ENCODE measurements at regions not wholly inside any gene's neighbourhood (a gene's known extent, or its start where the extent isn't known, plus 50 kb on each side); places are given as distances from the start of the nearest gene placed in this dataset.

- ChIA-PET CTCF (no interaction called here), POLR2A (no interaction called here)
- Mint-ChIP-seq H3K27me3 (ENCODE audit: insufficient read depth, unreplicated experiment) (no peaks in the 10 kb centered on the region), H3K9me3 (ENCODE audit: unreplicated experiment) (no peaks in the 10 kb centered on the region), H3K4me3 (ENCODE audit: unreplicated experiment) (no peak overlapping the region), H3K27ac (ENCODE audit: unreplicated experiment) (no peak overlapping the region), H3K36me3 (ENCODE audit: insufficient read depth, unreplicated experiment) (no peaks in the 10 kb centered on the region), H3K4me1 (ENCODE audit: low read depth, unreplicated experiment) (no peaks in the 10 kb centered on the region)
- Histone ChIP-seq H3K9me3 (no peaks in the 10 kb centered on the region), H3K27me3 (replicated peaks; ENCODE audit: control insufficient read depth, insufficient read depth, low read length) (no peaks in the 10 kb centered on the region), H3K4me1 (no peaks in the 10 kb centered on the region), H3K36me3 (ENCODE audit: control insufficient read depth, insufficient read depth, low read length) (no peaks in the 10 kb centered on the region), H3K4me3 (ENCODE audit: low read depth, low read length) (no peak overlapping the region)
- TF ChIP-seq CTCF (IDR thresholded peaks at IDR 0.05; ENCODE audit: insufficient read depth in 1 of 2, low read depth in 1 of 2, low read length in 1 of 2, severe bottlenecking in 1 of 2, unreplicated experiment in 1 of 2) = no peak
- BruUV-seq (replicated peaks) = no TSS peak
- no peak for DNase-seq
- intact Hi-C loops (cut with micrococcal nuclease; ENCODE audit: unreplicated experiment) = no loop called here
Observed at GRCh38 chr2:4828682-4829374, 863.4 kb upstream of the SOX11 start.

- POLR2A ChIA-PET = no interaction called here
- Mint-ChIP-seq H3K27ac (ENCODE audit: unreplicated experiment) (no peak overlapping the region), H3K4me1 (ENCODE audit: low read depth, unreplicated experiment) (no peaks in the 10 kb centered on the region), H3K4me3 (ENCODE audit: unreplicated experiment) (no peak overlapping the region), H3K36me3 (ENCODE audit: insufficient read depth, unreplicated experiment) (no peaks in the 10 kb centered on the region), H3K9me3 (ENCODE audit: unreplicated experiment) (no peaks in the 10 kb centered on the region), H3K27me3 (ENCODE audit: insufficient read depth, unreplicated experiment) (no peaks in the 10 kb centered on the region)
- no peak for TF ChIP-seq CTCF (IDR thresholded peaks at IDR 0.05; ENCODE audit: insufficient read depth in 1 of 2, low read depth in 1 of 2, low read length in 1 of 2, severe bottlenecking in 1 of 2, unreplicated experiment in 1 of 2)
- Histone ChIP-seq H3K27me3 (replicated peaks; ENCODE audit: control insufficient read depth, insufficient read depth, low read length) (no peaks in the 10 kb centered on the region), H3K36me3 (ENCODE audit: control insufficient read depth, insufficient read depth, low read length) (no peaks in the 10 kb centered on the region), H3K4me3 (ENCODE audit: low read depth, low read length) (no peak overlapping the region), H3K9me3 (no peaks in the 10 kb centered on the region), H3K4me1 (no peaks in the 10 kb centered on the region)
- CTCF ChIA-PET = no interaction called here
- no peak for DNase-seq
- intact Hi-C loops (cut with micrococcal nuclease; ENCODE audit: unreplicated experiment) = no loop called here
- BruUV-seq (replicated peaks) = no TSS peak
Observed at GRCh38 chr2:4831751-4832150, 860.4 kb upstream of the SOX11 start.

- DNase-seq = no peak
- ChIA-PET POLR2A (no interaction called here), CTCF (no interaction called here)
- Histone ChIP-seq H3K9me3 (no peaks in the 10 kb centered on the region), H3K27me3 (replicated peaks; ENCODE audit: control insufficient read depth, insufficient read depth, low read length) (no peaks in the 10 kb centered on the region), H3K36me3 (ENCODE audit: control insufficient read depth, insufficient read depth, low read length) (no peaks in the 10 kb centered on the region), H3K4me3 (ENCODE audit: low read depth, low read length) (no peak overlapping the region), H3K4me1 (no peaks in the 10 kb centered on the region)
- no peaks in the 10 kb centered on the region for H3K36me3 Mint-ChIP-seq (ENCODE audit: insufficient read depth, unreplicated experiment)
- no peak overlapping the region for H3K27ac Mint-ChIP-seq (ENCODE audit: unreplicated experiment)
- no peaks in the 10 kb centered on the region for H3K9me3 Mint-ChIP-seq (ENCODE audit: unreplicated experiment)
- H3K4me3 Mint-ChIP-seq (ENCODE audit: unreplicated experiment) = no peak overlapping the region
- intact Hi-C loops (cut with micrococcal nuclease; ENCODE audit: unreplicated experiment) = no loop called here
- no peaks in the 10 kb centered on the region for H3K4me1 Mint-ChIP-seq (ENCODE audit: low read depth, unreplicated experiment)
- no peak for TF ChIP-seq CTCF (IDR thresholded peaks at IDR 0.05; ENCODE audit: insufficient read depth in 1 of 2, low read depth in 1 of 2, low read length in 1 of 2, severe bottlenecking in 1 of 2, unreplicated experiment in 1 of 2)
- no TSS peak for BruUV-seq (replicated peaks)
- no peaks in the 10 kb centered on the region for H3K27me3 Mint-ChIP-seq (ENCODE audit: insufficient read depth, unreplicated experiment)
Observed at GRCh38 chr2:4832642-4833041, 859.5 kb upstream of the SOX11 start.

Measured in Caco-2 (cell line).